Pancreas (tissue), 10 donors: ENCODE measurements at regions not wholly inside any gene's neighbourhood (a gene's known extent, or its start where the extent isn't known, plus 50 kb on each side); places are given as distances from the start of the nearest gene placed in this dataset.

ENCODE experiments used
- ATAC-seq, 4 donors: fragments of 200-7000 bp; cut with Tn5 transposase; one replicate each; pipeline versions ENCODE4 v1.8.0 to v1.9.1; 2020; ENCODE audit warnings: mild to moderate bottlenecking in 4 of 4, moderate library complexity in 4 of 4
- DNase-seq, 6 donors: peaks; one replicate each; pipeline ENCODE4 v3.0.0-alpha.2; 2020
- FAIRE-seq: peaks from 2 replicates; lab custom pipeline; 2012; peaks lifted over from hg19 to GRCh38; lab: Jason Lieb, UNC
- H3K27ac ChIP-seq, 4 donors: fragments of 200-600 bp; sonication (generic); 1 replicate in 3 of 4; 2 replicates in 1 of 4; pipeline versions ENCODE4 v1.5.0 to v1.8.0; 2020
- H3K27me3 ChIP-seq, 4 donors: fragments of 200-600 bp; one replicate each; pipeline ENCODE4 v1.8.0; 2021
- H3K36me3 ChIP-seq, 3 donors: fragments of 200-600 bp; sonication (generic) in 1 of 3; one replicate each; pipeline versions ENCODE4 v1.5.0 to v1.8.0; 2020 to 2021
- H3K4me1 ChIP-seq, 3 donors: fragments of 200-600 bp; one replicate each; pipeline ENCODE4 v1.8.0; 2021
- H3K4me3 ChIP-seq, 4 donors: fragments of 200-600 bp; sonication (generic) in 2 of 4; one replicate each; pipeline versions ENCODE4 v1.5.0 to v1.8.0; 2020 to 2021
- H3K9me3 ChIP-seq, 4 donors: fragments of 200-600 bp; one replicate each; pipeline ENCODE4 v1.8.0; 2021
- WGBS, 2 donors: extraction: QIAGEN DNeasy Blood & Tissue Kit; methylation state at CpG; one replicate each; pipeline ENCODE4 v1.1.7; 2013; 5-methylcytosine and 5-hydroxymethylcytosine counted together
- intact Hi-C, 3 donors: fragments of 100-400 bp; cut with DNase I; formaldehyde crosslinking; loops; one replicate each; pipeline versions ENCODE4 v1.11.1 to v1.14.2; 2022
- TF ChIP-seq, protein P1 (sequence below), 4 donors: fragments of 200-600 bp; sonication (generic) in 3 of 4; IDR thresholded peaks; one replicate each; pipeline versions ENCODE4 v1.5.0 to v1.8.0; 2021; ENCODE audit warnings: antibody characterized with exemption in 4 of 4
- donor health status: healthy with polysubstance abuse.
- donor health status: DM: no; HTN: no; CAD: no; lungs with moderate emphysema.
- donor health status: DM: no; HTN: no; CAD: no.
- donor health status: control.
- donor health status: control.
- donor health status: Bipolar disorder and iron deficiency.
- donor health status: DM: yes; HTN: yes; CAD: no.
- donor health status: DM: no; HTN: no; CAD: no.
- donor health status: DM: no; HTN: no; CAD: no.
- donor health status: DM: yes; HTN: yes; CAD: no.

DNA sequence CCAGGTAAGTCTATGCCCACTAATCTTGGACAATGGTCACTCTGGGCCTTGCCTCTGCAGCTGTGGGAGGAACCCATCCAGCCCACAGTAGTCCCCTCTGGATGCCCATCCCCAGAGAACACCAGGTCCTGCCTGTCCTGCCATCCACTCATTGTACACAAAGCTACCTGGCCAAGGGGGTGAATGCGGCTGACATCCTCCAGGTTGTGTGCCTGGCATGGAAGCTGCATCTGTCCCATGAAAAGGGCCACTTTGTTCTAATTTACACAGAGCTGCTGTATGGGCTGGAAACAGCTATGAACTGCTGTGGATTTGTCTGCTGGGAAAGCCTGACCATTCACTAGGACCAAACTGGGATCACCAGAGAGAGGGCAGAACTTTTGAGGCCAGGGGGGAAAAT is 324.8 kb downstream of the LRFN2 start:
- no peaks in the 10 kb centered on the region for H3K4me1 ChIP-seq
- H3K36me3 ChIP-seq, result no peaks in the 10 kb centered on the region
- TF ChIP-seq, protein P1, sequence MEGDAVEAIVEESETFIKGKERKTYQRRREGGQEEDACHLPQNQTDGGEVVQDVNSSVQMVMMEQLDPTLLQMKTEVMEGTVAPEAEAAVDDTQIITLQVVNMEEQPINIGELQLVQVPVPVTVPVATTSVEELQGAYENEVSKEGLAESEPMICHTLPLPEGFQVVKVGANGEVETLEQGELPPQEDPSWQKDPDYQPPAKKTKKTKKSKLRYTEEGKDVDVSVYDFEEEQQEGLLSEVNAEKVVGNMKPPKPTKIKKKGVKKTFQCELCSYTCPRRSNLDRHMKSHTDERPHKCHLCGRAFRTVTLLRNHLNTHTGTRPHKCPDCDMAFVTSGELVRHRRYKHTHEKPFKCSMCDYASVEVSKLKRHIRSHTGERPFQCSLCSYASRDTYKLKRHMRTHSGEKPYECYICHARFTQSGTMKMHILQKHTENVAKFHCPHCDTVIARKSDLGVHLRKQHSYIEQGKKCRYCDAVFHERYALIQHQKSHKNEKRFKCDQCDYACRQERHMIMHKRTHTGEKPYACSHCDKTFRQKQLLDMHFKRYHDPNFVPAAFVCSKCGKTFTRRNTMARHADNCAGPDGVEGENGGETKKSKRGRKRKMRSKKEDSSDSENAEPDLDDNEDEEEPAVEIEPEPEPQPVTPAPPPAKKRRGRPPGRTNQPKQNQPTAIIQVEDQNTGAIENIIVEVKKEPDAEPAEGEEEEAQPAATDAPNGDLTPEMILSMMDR (IDR thresholded peaks at IDR 0.05), result no peak
- intact Hi-C loops, result no loop called here
- 94 to 100% methylated on average over 1 of the region's 1 CpG for WGBS, 2 donors
- DNase-seq (no peak), FAIRE-seq (no peak), ATAC-seq (no peak)
- no peak overlapping the region for H3K4me3 ChIP-seq
- no peaks in the 10 kb centered on the region for H3K27me3 ChIP-seq
- no peak overlapping the region for H3K27ac ChIP-seq
- no peaks in the 10 kb centered on the region for H3K9me3 ChIP-seq

DNA sequence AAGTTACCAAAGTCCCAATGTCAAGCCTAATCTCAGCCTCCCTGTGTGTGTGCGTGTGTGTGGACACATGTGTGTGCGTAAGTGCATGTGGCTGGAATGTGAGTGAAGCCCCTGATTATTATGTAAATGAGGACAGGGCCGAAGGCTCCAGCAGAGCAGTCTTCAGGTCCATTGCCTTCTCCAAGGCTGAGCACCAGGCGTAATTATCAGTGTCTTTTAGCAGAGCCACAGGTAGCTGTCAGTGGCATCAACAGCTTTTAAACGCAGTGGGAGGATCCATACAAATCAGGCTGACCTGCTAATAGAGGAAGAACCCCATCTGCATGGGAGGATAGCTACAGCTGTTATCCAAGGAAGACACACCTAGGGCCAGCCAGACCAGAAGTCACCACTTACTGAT is 324.3 kb upstream of the MOCS1 start:
- no peak overlapping the region for H3K27ac ChIP-seq
- intact Hi-C loops, result no loop called here
- no peaks in the 10 kb centered on the region for H3K36me3 ChIP-seq
- TF ChIP-seq, protein P1 (IDR thresholded peaks at IDR 0.05), result no peak
- H3K9me3 ChIP-seq, result no peaks in the 10 kb centered on the region
- no peaks in the 10 kb centered on the region for H3K27me3 ChIP-seq
- 74 to 81% methylated on average over 5 of the region's 5 CpGs for WGBS, 2 donors
- FAIRE-seq (no peak), ATAC-seq (no peak), DNase-seq (no peak)
- H3K4me1 ChIP-seq, result no peaks in the 10 kb centered on the region
- H3K4me3 ChIP-seq, result no peak overlapping the region

DNA sequence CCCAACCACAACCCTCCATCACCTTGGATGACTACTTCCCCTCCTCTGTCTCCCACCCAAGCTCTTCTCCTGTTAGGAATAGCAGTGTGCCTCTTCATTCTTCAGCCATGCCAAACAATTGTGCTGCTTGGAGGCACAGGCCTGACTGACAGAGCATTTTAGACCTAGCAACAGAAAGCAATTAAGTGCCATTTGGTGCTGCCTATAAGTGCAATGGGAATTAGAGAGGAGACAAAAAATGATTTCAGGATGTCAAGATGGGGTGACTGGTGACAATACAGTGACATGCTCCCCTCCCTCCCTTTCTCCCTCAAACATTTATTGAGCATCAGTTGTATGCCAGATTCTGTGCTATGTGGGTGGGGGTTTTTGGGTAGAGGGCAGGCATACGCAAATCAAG is 322.6 kb upstream of the MOCS1 start:
- TF ChIP-seq, protein P1 (IDR thresholded peaks at IDR 0.05), result no peak
- H3K9me3 ChIP-seq, result no peaks in the 10 kb centered on the region
- 85 to 94% methylated on average over 1 of the region's 1 CpG for WGBS, 2 donors
- ATAC-seq, result no peak
- no peak overlapping the region for H3K27ac ChIP-seq
- no peaks in the 10 kb centered on the region for H3K27me3 ChIP-seq
- FAIRE-seq, result no peak
- H3K36me3 ChIP-seq, result no peaks in the 10 kb centered on the region
- intact Hi-C loops, result no loop called here
- H3K4me1 ChIP-seq, result no peaks in the 10 kb centered on the region
- no peak for DNase-seq
- no peak overlapping the region for H3K4me3 ChIP-seq

DNA sequence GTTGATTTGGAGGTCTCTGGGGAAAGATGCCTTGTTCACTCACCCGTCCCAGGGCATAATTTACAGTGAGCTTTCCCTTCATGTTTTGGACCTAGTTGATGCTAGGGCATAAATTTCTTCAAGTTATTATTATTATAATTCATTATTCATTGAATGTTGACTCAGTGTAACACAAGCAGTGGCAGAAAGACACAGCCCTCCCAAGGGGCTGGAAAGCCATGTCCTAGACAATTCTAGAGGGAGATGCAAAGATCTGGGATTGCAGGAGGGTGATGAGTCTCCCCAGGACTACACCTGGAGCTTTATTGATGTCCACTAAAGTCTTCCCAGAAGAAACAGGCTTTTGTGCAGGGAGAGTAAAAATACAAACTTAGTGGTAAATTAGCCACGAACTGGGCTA is 322.0 kb upstream of the MOCS1 start:
- TF ChIP-seq, protein P1 (IDR thresholded peaks at IDR 0.05), result no peak
- 78 to 82% methylated on average over 2 of the region's 2 CpGs for WGBS, 2 donors
- Histone ChIP-seq H3K27me3 (no peaks in the 10 kb centered on the region), H3K4me1 (no peaks in the 10 kb centered on the region), H3K4me3 (no peak overlapping the region), H3K36me3 (no peaks in the 10 kb centered on the region), H3K9me3 (no peaks in the 10 kb centered on the region), H3K27ac (no peak overlapping the region)
- no peak for FAIRE-seq
- no peak for DNase-seq
- ATAC-seq, result no peak
- intact Hi-C loops, result no loop called here

DNA sequence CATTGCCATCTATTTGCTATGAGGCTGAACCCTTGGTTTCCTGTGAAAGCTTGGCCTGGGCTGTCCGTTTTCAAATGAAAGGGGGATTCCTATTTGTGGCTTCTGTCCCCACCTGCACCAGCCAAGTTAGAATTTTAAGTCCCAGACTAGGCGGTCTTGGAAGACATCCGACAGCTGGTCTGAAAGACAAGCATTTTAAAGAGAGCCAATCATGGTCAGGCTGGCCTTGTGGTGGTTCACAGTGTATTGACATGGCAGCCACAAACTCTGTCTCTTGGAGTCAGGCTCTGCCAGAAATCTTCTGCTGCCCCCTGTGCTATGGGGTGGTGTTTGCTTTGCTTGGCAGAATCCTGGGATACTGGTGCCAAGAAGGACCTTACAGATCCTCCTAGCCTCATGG is 319.2 kb upstream of the MOCS1 start:
- TF ChIP-seq, protein P1 (IDR thresholded peaks at IDR 0.05), result no peak
- no peak for ATAC-seq
- Histone ChIP-seq H3K4me1 (no peaks in the 10 kb centered on the region), H3K27me3 (no peaks in the 10 kb centered on the region), H3K4me3 (no peak overlapping the region), H3K36me3 (no peaks in the 10 kb centered on the region), H3K9me3 (no peaks in the 10 kb centered on the region), H3K27ac (no peak overlapping the region)
- DNase-seq, result no peak
- FAIRE-seq, result no peak
- intact Hi-C loops, result no loop called here
- 93 to 97% methylated on average over 3 of the region's 3 CpGs for WGBS, 2 donors
